ENCODE measurements at regions not wholly inside any gene's neighbourhood (a gene's known extent, or its start where the extent isn't known, plus 50 kb on each side); places are given as distances from the start of the nearest gene placed in this dataset.
"Not testable (repeated sequence)": the region's sequence is repeated elsewhere in the genome, so short reads cannot be mapped to it uniquely, and the experiment has no call there.

DNA sequence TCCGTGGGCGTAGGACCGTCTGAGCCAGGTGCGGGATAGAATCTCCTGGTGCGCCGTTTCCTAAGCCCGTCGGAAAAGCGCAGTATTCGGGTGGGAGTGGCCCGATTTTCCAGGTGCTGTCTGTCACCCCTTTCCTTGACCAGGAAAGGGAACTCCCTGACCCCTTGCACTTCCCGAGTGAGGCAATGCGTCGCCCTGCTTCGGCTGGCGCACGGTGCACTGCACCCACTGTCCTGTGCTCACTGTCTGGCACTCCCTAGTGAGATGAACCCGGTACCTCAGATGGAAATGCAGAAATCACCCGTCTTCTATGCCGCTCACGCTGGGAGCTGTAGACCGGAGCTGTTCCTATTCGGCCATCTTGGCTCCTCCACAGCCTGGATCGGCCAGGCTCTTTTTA is 74.9 kb upstream of the LIFR start:
- ATAC-seq (ENCODE audit: low read depth); DNase-seq; intact Hi-C loops (cut with micrococcal nuclease); H3K27ac Mint-ChIP-seq; H3K9ac ChIP-seq (ENCODE audit: low read length); CTCF ChIA-PET; H3K27me3 ChIP-seq (replicated peaks in 1 of 4; ENCODE audit: control extremely low read depth in 1 of 4, control insufficient read depth in 3 of 4, insufficient read depth in 4 of 4, low read length in 3 of 4); H3K27ac ChIP-seq (ENCODE audit: low read length in 2 of 2); POLR2A ChIA-PET; H3K36me3 ChIP-seq (replicated peaks in 1 of 2; ENCODE audit: control extremely low read depth in 1 of 2, control insufficient read depth in 1 of 2, extremely low read depth in 1 of 2, insufficient read depth in 2 of 2, low read length in 1 of 2); H3K4me1 Mint-ChIP-seq; H3K4me3 Mint-ChIP-seq; H3K4me3 ChIP-seq (ENCODE audit: control extremely low read depth in 1 of 5, extremely low read depth in 1 of 5, insufficient read depth in 1 of 5, low read depth in 2 of 5, low read length in 4 of 5); H2AFZ ChIP-seq (ENCODE audit: insufficient read depth, low read depth, low read length, poor library complexity, severe bottlenecking); H3K9me3 Mint-ChIP-seq (ENCODE audit: insufficient read depth); H3K4me1 ChIP-seq (ENCODE audit: control insufficient read depth in 2 of 2, insufficient read depth in 2 of 2, low read length in 2 of 2); H3K4me2 ChIP-seq (replicated peaks; ENCODE audit: low read depth, low read length, poor library complexity, severe bottlenecking); H3K79me2 ChIP-seq (ENCODE audit: control insufficient read depth, insufficient read depth, low read length); H4K20me1 ChIP-seq (ENCODE audit: control insufficient read depth, insufficient read depth, low read length, poor library complexity, severe bottlenecking); H3K27me3 Mint-ChIP-seq: not testable (repeated sequence)
- peaks cover 0 to 14% (median 7%) of the 10 kb centered on the region in 3 donors for H3K9me3 ChIP-seq (ENCODE audit: control extremely low read depth in 1 of 3, control insufficient read depth in 2 of 3, insufficient read depth in 1 of 3, low read length in 2 of 3)
- WGBS (ENCODE audit: insufficient coverage): 93% methylated on average over 17 of the region's 24 CpGs

DNA sequence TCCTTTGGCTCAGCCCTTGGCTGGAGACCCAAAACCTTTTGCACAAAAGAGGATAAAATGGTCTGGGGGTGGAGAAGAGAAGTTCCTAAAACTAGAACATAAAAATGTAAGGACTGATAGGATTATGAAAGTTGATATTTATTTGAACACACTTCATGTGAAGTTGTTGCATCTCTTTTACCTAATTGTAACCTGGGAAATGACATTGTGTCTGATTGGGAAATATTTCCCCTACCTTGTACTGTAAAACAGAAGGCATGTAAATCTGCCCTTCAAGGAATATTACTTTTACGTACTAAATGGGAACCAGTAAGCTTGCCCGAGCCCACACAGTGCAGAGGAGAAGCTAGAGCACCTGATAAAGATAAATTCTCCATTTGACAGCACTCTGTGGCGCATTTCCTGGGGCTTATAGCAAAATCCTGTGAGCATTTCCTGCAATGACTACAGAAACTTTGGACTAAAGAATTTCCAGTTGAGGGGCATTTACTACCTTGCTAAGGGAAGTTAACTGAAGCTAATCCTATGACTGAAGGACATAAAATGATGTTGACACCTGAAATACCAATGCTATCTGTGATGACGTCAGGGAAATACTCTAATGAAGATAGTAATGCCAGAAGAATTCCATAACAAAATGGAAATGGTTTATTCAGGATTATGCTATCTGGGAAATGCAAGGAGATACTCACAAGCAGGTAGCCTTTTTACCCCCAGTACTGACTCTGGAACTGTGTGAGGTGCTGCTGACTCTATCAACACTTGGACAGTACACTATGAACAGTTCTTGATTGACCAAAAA is 78.3 kb upstream of the LIFR start:
- Mint-ChIP-seq H3K9me3 (ENCODE audit: insufficient read depth) (peaks cover 8% of the 10 kb centered on the region), H3K27ac (no peak overlapping the region), H3K4me1 (no peaks in the 10 kb centered on the region), H3K27me3 (peaks cover 8% of the 10 kb centered on the region), H3K4me3 (no peak overlapping the region)
- intact Hi-C loops (cut with micrococcal nuclease): no loop called here
- WGBS (ENCODE audit: insufficient coverage): 29% methylated on average over 2 of the region's 4 CpGs
- no peak for TF ChIP-seq EZH2 (IDR thresholded peaks at IDR 0.05; ENCODE audit: borderline replicate concordance, insufficient read depth, low read depth, low read length, poor library complexity, severe bottlenecking)
- TF ChIP-seq, protein P1, sequence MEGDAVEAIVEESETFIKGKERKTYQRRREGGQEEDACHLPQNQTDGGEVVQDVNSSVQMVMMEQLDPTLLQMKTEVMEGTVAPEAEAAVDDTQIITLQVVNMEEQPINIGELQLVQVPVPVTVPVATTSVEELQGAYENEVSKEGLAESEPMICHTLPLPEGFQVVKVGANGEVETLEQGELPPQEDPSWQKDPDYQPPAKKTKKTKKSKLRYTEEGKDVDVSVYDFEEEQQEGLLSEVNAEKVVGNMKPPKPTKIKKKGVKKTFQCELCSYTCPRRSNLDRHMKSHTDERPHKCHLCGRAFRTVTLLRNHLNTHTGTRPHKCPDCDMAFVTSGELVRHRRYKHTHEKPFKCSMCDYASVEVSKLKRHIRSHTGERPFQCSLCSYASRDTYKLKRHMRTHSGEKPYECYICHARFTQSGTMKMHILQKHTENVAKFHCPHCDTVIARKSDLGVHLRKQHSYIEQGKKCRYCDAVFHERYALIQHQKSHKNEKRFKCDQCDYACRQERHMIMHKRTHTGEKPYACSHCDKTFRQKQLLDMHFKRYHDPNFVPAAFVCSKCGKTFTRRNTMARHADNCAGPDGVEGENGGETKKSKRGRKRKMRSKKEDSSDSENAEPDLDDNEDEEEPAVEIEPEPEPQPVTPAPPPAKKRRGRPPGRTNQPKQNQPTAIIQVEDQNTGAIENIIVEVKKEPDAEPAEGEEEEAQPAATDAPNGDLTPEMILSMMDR (IDR thresholded peaks at IDR 0.05): no peak
- Histone ChIP-seq H3K4me1 (ENCODE audit: control insufficient read depth in 2 of 2, insufficient read depth in 2 of 2, low read length in 2 of 2) (no peaks in the 10 kb centered on the region), H3K4me3 (ENCODE audit: control extremely low read depth in 1 of 5, extremely low read depth in 1 of 5, insufficient read depth in 1 of 5, low read depth in 2 of 5, low read length in 4 of 5) (no peak overlapping the region), H3K9ac (ENCODE audit: low read length) (no peak overlapping the region), H3K4me2 (replicated peaks; ENCODE audit: low read depth, low read length, poor library complexity, severe bottlenecking) (no peak overlapping the region), H3K36me3 (replicated peaks in 1 of 2; ENCODE audit: control extremely low read depth in 1 of 2, control insufficient read depth in 1 of 2, extremely low read depth in 1 of 2, insufficient read depth in 2 of 2, low read length in 1 of 2) (no peaks in the 10 kb centered on the region), H3K79me2 (ENCODE audit: control insufficient read depth, insufficient read depth, low read length) (no peaks in the 10 kb centered on the region), H3K27ac (ENCODE audit: low read length in 2 of 2) (no peak overlapping the region), H3K27me3 (replicated peaks in 1 of 4; ENCODE audit: control extremely low read depth in 1 of 4, control insufficient read depth in 3 of 4, insufficient read depth in 4 of 4, low read length in 3 of 4) (peaks cover 0 to 2% (median 0%) of the 10 kb centered on the region in 4 experiments), H2AFZ (ENCODE audit: insufficient read depth, low read depth, low read length, poor library complexity, severe bottlenecking) (no peak overlapping the region), H3K9me3 (ENCODE audit: control extremely low read depth in 1 of 3, control insufficient read depth in 2 of 3, insufficient read depth in 1 of 3, low read length in 2 of 3) (peaks cover 0 to 14% (median 7%) of the 10 kb centered on the region in 3 donors), H4K20me1 (ENCODE audit: control insufficient read depth, insufficient read depth, low read length, poor library complexity, severe bottlenecking) (no peaks in the 10 kb centered on the region)
- CTCF ChIA-PET: no interaction called here
- POLR2A ChIA-PET: no interaction called here
- DNase-seq (no peak), ATAC-seq (ENCODE audit: low read depth) (no peak)
